ENCODE measurements at regions not wholly inside any gene's neighbourhood (a gene's known extent, or its start where the extent isn't known, plus 50 kb on each side); places are given as distances from the start of the nearest gene placed in this dataset.

- no peak for DNase-seq
Observed at GRCh38 chr17:74151551-74152315, 51.7 kb upstream of the RPL38 start.

- DNase-seq = no peak
Observed at GRCh38 chr17:74152591-74153455, 50.7 kb upstream of the RPL38 start.

GRCh38 chr17:74153456-74153810 is 50.0 kb upstream of the RPL38 start:
- no peak for DNase-seq
